Calu3 (cell line): ENCODE measurements at regions not wholly inside any gene's neighbourhood (a gene's known extent, or its start where the extent isn't known, plus 50 kb on each side); places are given as distances from the start of the nearest gene placed in this dataset.
A peak's percentile ranks its signal among the peaks of the same experiment; 100 is the strongest.

Source experiments
- BruUV-seq: library from RNA; stranded (reverse); fragments of 400-500 nt; replicated peaks from 2 replicates; lab custom pipeline; 2021; lab: Mats Ljungman, UMichigan
- CTCF ChIA-PET: fragments of 300-600 bp; sonication (Branson Sonifier 250); formaldehyde crosslinking; loops from one replicate; lab custom pipeline; 2022; ENCODE audit warnings: antibody characterized with exemption; lab: Charles Lee
- DNase-seq: peaks from one replicate; pipeline ENCODE4 v3.0.0; 2022
- H3K27ac Mint-ChIP-seq: one replicate; pipeline ENCODE4 v1.8.0; 2022; ENCODE audit warnings: mixed read lengths; ENCODE audit not compliant: unreplicated experiment
- H3K27me3 Mint-ChIP-seq: one replicate; pipeline ENCODE4 v1.8.0; 2022; ENCODE audit warnings: mixed read lengths; ENCODE audit not compliant: unreplicated experiment
- H3K36me3 Mint-ChIP-seq: one replicate; pipeline ENCODE4 v1.8.0; 2022; ENCODE audit warnings: mild to moderate bottlenecking, moderate library complexity, mixed read lengths; ENCODE audit not compliant: insufficient read depth, unreplicated experiment
- H3K4me1 Mint-ChIP-seq: one replicate; pipeline ENCODE4 v1.8.0; 2022; ENCODE audit warnings: mild to moderate bottlenecking, low read depth, mixed read lengths; ENCODE audit not compliant: unreplicated experiment
- H3K4me3 Mint-ChIP-seq: one replicate; pipeline ENCODE4 v1.8.0; 2022; ENCODE audit warnings: mild to moderate bottlenecking, low read depth, moderate library complexity, mixed read lengths; ENCODE audit not compliant: unreplicated experiment
- H3K9me3 Mint-ChIP-seq: one replicate; pipeline ENCODE4 v1.8.0; 2022; ENCODE audit warnings: low read depth, mixed read lengths; ENCODE audit not compliant: unreplicated experiment
- intact Hi-C: fragments of 100-400 bp; cut with micrococcal nuclease; formaldehyde crosslinking; loops from one replicate; pipeline ENCODE4 v1.10.0; 2022; ENCODE audit not compliant: unreplicated experiment
- TF ChIP-seq, protein P1 (sequence below): fragments of 200-600 bp; IDR thresholded peaks from one replicate; pipeline ENCODE4 v1.8.0; 2022; ENCODE audit warnings: antibody characterized with exemption; ENCODE audit not compliant: unreplicated experiment

- Mint-ChIP-seq H3K4me1 (peaks cover 9% of the 10 kb centered on the region), H3K27ac (no peak overlapping the region), H3K9me3 (no peaks in the 10 kb centered on the region), H3K4me3 (no peak overlapping the region), H3K36me3 (no peaks in the 10 kb centered on the region), H3K27me3 (no peaks in the 10 kb centered on the region)
- no TSS peak for BruUV-seq
- no peak for DNase-seq
- TF ChIP-seq, protein P1, sequence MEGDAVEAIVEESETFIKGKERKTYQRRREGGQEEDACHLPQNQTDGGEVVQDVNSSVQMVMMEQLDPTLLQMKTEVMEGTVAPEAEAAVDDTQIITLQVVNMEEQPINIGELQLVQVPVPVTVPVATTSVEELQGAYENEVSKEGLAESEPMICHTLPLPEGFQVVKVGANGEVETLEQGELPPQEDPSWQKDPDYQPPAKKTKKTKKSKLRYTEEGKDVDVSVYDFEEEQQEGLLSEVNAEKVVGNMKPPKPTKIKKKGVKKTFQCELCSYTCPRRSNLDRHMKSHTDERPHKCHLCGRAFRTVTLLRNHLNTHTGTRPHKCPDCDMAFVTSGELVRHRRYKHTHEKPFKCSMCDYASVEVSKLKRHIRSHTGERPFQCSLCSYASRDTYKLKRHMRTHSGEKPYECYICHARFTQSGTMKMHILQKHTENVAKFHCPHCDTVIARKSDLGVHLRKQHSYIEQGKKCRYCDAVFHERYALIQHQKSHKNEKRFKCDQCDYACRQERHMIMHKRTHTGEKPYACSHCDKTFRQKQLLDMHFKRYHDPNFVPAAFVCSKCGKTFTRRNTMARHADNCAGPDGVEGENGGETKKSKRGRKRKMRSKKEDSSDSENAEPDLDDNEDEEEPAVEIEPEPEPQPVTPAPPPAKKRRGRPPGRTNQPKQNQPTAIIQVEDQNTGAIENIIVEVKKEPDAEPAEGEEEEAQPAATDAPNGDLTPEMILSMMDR = no peak
- intact Hi-C loops = no loop called here
- CTCF ChIA-PET = no interaction called here
These were observed 689.0 kb upstream of the SLITRK1 start for GRCh38 chr13:84571264-84571663.

GRCh38 chr13:84570831-84571230, 688.6 kb upstream of the SLITRK1 start:
- Mint-ChIP-seq H3K4me1 (peaks cover 9% of the 10 kb centered on the region), H3K36me3 (no peaks in the 10 kb centered on the region), H3K4me3 (no peak overlapping the region), H3K27me3 (no peaks in the 10 kb centered on the region), H3K9me3 (no peaks in the 10 kb centered on the region), H3K27ac (no peak overlapping the region)
- CTCF ChIA-PET = no interaction called here
- TF ChIP-seq, protein P1 = no peak
- intact Hi-C loops = no loop called here
- BruUV-seq = no TSS peak
- DNase-seq = no peak

- CTCF ChIA-PET = no interaction called here
- no peak for DNase-seq
- no peaks in the 10 kb centered on the region for H3K36me3 Mint-ChIP-seq
- H3K4me1 Mint-ChIP-seq = peaks cover 9% of the 10 kb centered on the region
- no peak overlapping the region for H3K4me3 Mint-ChIP-seq
- TF ChIP-seq, protein P1 = no peak
- BruUV-seq = no TSS peak
- no peaks in the 10 kb centered on the region for H3K27me3 Mint-ChIP-seq
- intact Hi-C loops = no loop called here
- no peak overlapping the region for H3K27ac Mint-ChIP-seq
- H3K9me3 Mint-ChIP-seq = no peaks in the 10 kb centered on the region
These were observed 687.1 kb upstream of the SLITRK1 start for GRCh38 chr13:84569366-84569765.

GRCh38 chr13:84567848-84568247, 685.6 kb upstream of the SLITRK1 start:
- TF ChIP-seq, protein P1 = no peak
- Mint-ChIP-seq H3K27me3 (no peaks in the 10 kb centered on the region), H3K9me3 (no peaks in the 10 kb centered on the region), H3K27ac (peak overlapping the region; percentile 25), H3K36me3 (no peaks in the 10 kb centered on the region), H3K4me1 (peaks cover 9% of the 10 kb centered on the region), H3K4me3 (no peak overlapping the region)
- intact Hi-C loops = no loop called here
- no TSS peak for BruUV-seq
- no peak for DNase-seq
- CTCF ChIA-PET = no interaction called here
